ENCODE measurements at regions not wholly inside any gene's neighbourhood (a gene's known extent, or its start where the extent isn't known, plus 50 kb on each side); places are given as distances from the start of the nearest gene placed in this dataset.
"Not testable (repeated sequence)": the region's sequence is repeated elsewhere in the genome, so short reads cannot be mapped to it uniquely, and the experiment has no call there.

- no peak for DNase-seq
Measured at GRCh38 chr4:117821834-117822233, 212.5 kb upstream of the NDST3 start.

GRCh38 chr4:117823388-117823787, 210.9 kb upstream of the NDST3 start:
- DNase-seq = no peak

DNA sequence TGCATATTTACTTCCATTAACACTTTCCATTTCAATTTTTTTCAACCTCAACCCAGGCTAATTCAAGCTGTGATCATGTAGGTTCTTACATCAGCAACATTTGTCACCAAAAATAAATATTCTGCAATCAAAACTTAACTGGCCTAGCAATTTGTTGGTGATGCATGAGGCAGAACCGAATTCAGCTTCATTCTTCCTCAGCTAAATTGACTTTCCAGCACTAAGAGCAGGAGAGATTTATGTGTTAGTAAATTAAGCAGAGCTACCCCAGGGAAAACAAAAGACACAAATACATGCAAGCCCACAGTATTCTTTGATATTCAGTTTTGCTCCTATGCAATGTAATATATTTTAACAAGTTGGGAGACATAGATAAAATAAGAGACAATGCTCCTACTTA, 208.7 kb upstream of the NDST3 start:
- no peak for DNase-seq

GRCh38 chr4:117831060-117831683, 203.1 kb upstream of the NDST3 start:
- DNase-seq = no peak

DNA sequence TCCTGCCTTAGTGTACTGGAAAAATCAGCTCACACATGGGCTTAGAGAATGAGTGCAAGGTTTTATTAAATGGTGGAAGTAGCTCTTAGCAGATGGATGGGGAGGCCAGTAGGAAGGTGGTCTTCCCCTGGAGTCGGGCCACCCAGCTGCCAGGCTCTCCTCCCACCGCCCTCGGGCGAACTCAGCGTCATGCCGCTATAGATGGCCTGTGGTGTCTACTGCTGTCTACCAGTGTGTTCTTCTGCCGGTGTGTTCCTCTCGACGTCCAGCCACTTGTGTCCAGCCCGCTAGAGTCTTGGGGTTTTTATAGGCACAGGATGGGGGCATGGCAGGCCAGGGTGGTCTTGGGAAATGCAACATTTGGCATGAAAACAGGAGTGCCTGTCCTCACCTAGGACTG, 198.7 kb upstream of the NDST3 start:
- no peak for DNase-seq

GRCh38 chr4:117844594-117844993, 189.7 kb upstream of the NDST3 start:
- no peak for DNase-seq

DNA sequence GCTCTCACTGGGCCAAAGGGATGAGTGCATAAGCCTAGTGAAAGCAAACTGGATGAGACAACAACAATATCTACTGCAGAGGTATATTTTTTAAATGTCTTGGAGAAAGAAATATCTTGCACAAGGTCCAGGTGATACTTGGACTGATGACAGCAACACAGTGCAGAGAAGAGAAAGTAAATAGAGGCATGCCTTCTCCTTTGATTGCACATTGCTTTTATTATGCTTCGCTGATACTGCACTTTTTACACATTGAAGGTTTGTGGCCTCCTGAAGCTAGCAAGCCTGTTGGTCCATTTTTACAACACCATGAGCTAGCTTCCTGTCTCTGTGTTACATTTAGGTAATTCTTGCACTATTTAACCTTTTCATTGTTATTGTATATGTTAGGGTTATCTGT, 189.0 kb upstream of the NDST3 start:
- no peak for DNase-seq

DNA sequence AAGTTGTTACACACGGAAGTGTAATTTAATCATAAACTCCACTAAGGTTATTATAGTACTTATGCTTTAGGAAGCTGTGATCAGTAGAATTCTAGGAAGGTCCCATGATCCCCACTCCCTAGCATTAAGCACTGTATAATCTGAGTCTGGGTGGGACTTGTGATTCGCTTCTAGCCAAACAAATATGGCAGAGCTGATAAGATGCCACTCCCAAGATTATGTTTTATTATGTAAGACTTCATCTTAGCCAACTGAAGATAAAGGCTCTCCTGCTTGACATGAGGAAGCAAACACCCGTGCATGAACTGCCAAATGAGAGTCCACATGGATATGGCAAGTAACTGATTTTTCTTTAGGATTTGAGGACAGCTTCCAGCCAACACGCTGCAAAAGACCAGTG, 186.4 kb upstream of the NDST3 start:
- peak; percentile 10 for DNase-seq

GRCh38 chr4:117868201-117868600, 166.1 kb upstream of the NDST3 start:
- DNase-seq = no peak

- DNase-seq = no peak
Measured at GRCh38 chr4:117873779-117874178, 160.5 kb upstream of the NDST3 start.

DNA sequence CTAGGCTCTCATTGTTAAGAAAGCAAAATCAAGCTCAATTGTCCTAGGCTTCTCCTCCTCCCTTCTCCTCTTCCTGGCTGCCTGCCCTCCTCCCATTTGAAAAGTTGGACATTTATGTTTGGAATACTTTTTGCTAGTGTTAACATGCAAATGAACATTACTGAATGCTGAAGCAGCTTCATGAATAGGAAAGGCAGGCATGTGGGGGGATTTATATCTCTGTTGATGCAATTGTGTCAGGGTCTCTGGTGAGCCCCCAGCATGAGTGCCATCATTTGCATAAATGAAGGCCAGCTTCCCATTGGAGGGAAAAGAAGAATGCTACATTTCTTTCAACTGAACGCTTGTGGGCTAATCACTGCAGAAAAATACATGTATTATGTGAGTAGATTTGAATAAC, 160.1 kb upstream of the NDST3 start:
- DNase-seq = no peak

DNA sequence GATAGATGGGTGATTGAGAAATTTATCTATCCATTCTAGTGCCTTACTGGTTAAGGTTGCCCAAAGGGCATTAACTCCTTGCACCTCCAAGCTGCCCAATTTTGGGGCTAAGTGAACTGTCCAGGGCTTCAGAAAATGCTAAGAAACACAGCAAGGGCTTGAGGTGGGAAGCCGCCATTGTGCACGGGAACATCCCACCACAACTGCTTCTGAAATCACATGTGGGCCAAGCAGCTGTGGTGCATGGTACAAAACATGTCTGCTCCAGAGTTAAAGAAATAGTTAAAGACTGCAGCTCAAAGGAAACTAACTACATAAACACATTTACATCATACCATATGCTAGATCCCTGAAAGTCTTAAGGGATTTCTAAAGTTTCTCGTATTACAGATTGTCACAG, 144.3 kb upstream of the NDST3 start:
- DNase-seq = no peak

- DNase-seq = no peak
Measured at GRCh38 chr4:117893207-117893606, 141.1 kb upstream of the NDST3 start.

DNA sequence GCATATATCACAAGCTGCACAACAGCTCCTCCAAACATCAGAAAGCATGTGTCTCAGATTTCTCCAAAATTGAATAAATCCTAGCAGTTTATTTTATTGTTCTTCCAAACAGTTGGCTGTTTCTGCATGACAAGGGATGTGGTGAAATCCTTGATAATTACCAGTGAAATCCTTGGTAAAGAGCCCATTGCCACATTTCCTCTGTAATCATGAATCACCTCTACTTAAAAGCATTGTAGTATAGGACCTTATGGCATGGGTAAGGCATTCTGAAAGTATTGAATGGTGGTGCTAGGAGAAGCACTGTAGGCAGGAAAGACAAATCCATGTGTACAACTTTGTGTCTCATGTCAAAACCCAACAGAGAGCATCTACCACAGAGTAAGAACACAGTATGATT, 135.8 kb upstream of the NDST3 start:
- DNase-seq = peak; percentile 7

- DNase-seq = no peak
Measured at GRCh38 chr4:117900832-117901231, 133.5 kb upstream of the NDST3 start.

GRCh38 chr4:117907646-117908045, 126.6 kb upstream of the NDST3 start:
- no peak for DNase-seq

DNA sequence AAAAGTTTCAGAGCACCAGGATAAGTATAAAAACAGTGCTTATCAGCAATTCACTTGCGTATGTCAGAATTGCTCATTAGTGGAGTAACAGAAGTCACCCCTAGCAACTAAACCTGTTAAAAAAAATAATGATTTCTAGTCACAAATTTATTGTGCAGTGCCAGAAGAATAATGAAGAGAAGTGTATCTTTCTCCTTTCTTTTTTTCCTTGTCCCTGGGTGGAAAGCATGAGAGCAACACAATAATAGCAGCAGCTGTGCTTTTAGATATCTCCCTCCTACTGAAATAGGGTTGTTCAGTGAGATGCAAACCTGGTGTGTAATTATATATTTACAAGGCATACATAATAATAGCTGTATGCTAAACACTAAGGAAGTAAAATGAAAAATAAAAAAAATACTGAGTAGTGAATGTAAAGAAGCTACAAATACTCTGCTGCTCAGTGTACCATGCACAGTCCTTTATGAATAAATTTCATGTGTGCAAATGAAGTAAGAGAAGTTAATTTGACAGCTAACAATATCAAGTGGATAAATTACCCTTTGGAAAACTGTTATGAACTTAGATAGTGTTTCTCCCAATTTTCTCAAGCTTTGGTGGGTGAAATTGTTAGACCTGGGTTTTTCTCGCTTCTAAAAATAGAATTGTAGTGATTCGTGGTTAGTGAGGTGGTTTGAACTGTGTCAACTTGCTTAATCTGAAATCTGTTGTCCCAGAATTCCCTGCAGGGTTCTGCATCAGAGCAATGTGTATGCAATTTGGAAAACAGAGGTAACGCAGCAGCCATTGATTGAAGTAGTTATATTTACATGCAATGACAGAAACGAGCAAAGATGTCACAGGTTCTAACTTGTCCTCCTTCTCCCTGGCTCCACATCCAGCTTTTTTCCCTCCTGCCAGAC, 125.7 kb upstream of the NDST3 start:
- DNase-seq = no peak

DNA sequence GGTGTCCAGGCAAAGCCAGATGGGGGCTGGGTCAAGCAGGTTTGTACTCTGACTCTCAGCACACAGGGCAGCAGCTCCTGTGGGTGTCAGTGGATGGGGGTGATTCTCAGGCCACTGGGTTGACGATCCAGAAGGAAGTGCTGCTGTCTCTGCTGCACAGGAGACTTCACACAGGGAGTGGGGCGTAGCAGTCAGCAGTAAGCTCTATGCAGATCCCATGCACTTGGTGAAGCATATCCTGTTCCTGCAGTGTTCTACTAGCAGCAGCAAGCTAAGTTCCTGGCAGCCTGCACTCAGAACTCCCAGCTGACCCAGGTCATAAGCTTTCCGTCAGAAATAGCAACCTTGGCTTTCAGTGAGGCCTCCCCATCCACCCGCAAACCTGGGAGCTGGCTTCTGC, 117.6 kb upstream of the NDST3 start:
- no peak for DNase-seq

DNA sequence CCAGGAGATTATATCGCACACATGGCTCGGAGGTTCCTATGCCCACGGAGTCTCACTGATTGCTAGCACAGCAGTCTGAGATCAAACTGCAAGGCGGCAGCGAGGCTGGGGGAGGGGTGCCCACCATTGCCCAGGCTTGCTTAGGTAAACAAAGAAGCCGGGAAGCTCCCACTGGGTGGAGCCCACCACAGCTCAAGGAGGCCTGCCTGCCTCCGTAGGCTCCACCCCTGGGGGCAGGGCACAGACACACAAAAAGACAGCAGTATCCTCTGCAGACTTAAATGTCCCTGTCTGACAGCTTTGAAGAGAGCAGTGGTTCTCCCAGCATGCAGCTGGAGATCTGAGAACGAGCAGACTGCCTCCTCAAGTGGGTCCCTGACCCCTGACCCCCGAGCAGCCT, 112.0 kb upstream of the NDST3 start:
- DNase-seq = not testable (repeated sequence)

DNA sequence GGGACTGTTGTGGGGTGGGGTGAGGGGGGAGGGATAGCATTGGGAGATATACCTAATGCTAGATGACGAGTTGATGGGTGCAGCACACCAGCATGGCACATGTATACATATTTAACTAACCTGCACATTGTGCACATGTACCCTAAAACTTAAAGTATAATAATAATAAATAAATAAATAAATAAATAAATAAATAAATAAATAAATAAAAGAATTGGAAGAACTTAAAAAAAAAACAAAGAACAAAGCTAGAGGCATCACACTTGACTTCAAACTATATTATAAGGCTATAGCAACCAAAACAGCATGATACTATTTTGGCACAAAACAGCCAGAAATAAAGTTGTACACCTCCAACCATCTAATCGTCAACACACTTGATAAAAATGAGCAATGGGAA, 106.5 kb upstream of the NDST3 start:
- not testable (repeated sequence) for DNase-seq

DNA sequence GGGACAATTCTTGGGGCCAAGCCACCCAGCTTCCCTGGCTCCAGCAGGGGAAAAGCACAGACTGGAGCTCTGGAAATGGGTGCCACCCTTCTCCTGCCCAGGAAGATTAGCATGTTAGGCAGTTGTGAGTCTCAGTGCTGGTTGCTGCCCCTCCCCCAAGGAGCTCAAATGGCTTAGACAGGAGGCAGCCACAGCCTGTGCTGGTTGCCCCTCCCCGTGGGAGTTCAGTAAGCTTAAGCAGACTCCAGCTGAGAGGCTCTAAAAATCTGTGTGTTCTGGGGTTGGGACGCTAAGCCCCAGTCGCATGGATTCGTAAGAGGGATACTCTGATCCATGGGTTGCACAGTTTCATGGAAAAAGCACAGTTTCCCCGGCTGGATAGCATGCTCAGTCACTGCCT, 92.7 kb upstream of the NDST3 start:
- no peak for DNase-seq

DNA sequence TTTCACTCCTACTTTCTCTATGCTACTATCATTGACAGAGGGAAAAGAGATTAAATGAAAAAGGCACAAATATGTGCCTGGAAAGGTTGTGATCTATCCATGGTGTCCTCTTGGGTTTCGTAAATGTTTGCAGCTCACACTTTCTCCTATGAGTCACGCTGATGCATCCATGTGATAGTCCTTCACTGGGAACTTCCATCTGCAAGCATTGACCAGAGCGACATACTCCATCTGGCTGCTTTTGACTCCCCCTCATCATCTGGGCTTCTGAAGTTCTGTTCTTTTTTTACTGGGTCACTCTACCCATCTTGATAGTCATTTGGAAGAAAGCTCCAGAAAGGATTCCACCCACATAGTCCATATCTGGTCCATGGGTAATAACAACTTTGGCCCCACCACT, 84.7 kb upstream of the NDST3 start:
- DNase-seq = peak; percentile 4

DNA sequence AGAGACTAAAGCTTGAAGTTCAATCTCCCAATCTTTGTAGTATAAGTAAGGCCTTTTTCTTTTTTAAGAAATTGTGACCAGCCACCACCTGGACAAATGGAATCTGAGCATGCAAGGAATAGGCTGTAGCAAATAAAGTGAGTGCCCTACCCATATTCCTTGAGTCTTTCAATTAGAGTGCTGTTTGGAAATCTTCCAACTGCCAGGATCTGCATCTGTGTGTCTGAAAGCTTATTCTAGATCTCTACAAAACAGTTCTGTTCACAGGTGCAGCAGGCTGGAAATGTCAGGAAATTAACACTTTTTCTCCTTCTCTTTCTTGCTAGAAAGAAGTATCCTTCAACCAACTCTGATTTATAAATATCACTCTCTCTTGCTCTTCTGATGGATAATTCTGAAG, 76.7 kb upstream of the NDST3 start:
- no peak for DNase-seq

- DNase-seq = no peak
Measured at GRCh38 chr4:117965622-117966021, 68.7 kb upstream of the NDST3 start.

DNA sequence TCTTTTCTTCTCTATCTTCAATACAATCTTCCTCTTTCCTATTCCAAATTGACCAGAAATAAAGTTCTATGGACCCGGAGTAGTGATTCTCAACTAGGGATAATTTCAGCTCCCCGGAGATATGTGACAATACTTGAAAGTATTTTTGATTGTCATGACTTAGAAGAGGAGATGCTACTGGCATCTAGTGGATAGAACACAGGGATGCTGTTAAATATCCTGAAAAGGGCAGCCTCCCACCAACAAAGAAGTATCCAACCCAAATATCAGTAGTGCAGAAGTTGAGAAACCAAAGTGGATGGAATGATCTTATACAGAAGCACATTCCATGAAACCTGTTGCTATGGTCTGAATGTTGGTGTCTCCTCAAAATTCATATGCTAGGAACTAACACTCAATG, 65.7 kb upstream of the NDST3 start:
- peak; percentile 12 for DNase-seq

All from hematopoietic multipotent progenitor cell treated with erythropoietin and hydrocortisone succinate and interleukin-3 and kit ligand, for 4 days (in vitro differentiated cells).